H1 (cell line): ENCODE measurements at regions not wholly inside any gene's neighbourhood (a gene's known extent, or its start where the extent isn't known, plus 50 kb on each side); places are given as distances from the start of the nearest gene placed in this dataset.

Experiments used
- CBX8 ChIP-seq: fragments of 300-800, 300-1000 bp; sonication (generic); IDR thresholded peaks from 2 replicates; pipeline ENCODE4 v1.7.1; 2016; ENCODE audit warnings: low read depth, low read length, borderline replicate concordance
- CREB1 ChIP-seq: IDR thresholded peaks from 2 replicates; pipeline ENCODE4 v1.6.1; 2012; ENCODE audit warnings: inconsistent platforms
- EP300 ChIP-seq, 2 experiments: IDR thresholded peaks; 1 replicate in 1 of 2; 2 replicates in 1 of 2; pipeline ENCODE4 v1.6.1; 2011 to 2012; ENCODE audit warnings: low read depth in 2 of 2, low read length in 2 of 2, mild to moderate bottlenecking in 2 of 2, borderline replicate concordance in 1 of 2, inconsistent platforms in 1 of 2, moderate library complexity in 1 of 2
- EZH2 ChIP-seq: fragments of 200-600 bp; sonication (generic); IDR thresholded peaks from 2 replicates; pipeline ENCODE4 v1.7.1; 2012; ENCODE audit warnings: low read depth, mild to moderate bottlenecking, moderate library complexity, low read length, inconsistent platforms; ENCODE audit not compliant: severe bottlenecking
- HDAC2 ChIP-seq, 2 experiments: fragments of 300-600 bp in 1 of 2; sonication (generic) in 1 of 2; IDR thresholded peaks; 2 replicates each; pipeline ENCODE4 v1.6.1; 2011 to 2012; ENCODE audit warnings: low read depth in 2 of 2, low read length in 2 of 2, mild to moderate bottlenecking in 2 of 2, moderate library complexity in 2 of 2, borderline replicate concordance in 1 of 2, inconsistent platforms in 1 of 2
- JUN ChIP-seq: IDR thresholded peaks from 2 replicates; pipeline ENCODE4 v1.6.1; 2011; ENCODE audit warnings: low read depth, mild to moderate bottlenecking, improper control_type of control experiment, low read length
- JUND ChIP-seq: IDR thresholded peaks from 2 replicates; pipeline ENCODE4 v1.6.1; 2011; ENCODE audit warnings: mild to moderate bottlenecking, improper control_type of control experiment, low read length
- MAFK ChIP-seq: IDR thresholded peaks from 2 replicates; pipeline ENCODE4 v1.6.1; 2012; ENCODE audit warnings: low read depth, mild to moderate bottlenecking, improper control_type of control experiment, low read length
- POLR2A ChIP-seq, 2 experiments: IDR thresholded peaks; 1 replicate in 1 of 2; 2 replicates in 1 of 2; pipeline ENCODE4 v1.6.1; 2011; ENCODE audit warnings: low read depth in 2 of 2, low read length in 2 of 2, mild to moderate bottlenecking in 2 of 2; ENCODE audit errors: control extremely low read depth in 1 of 2
- SUZ12 ChIP-seq: fragments of 200-600 bp; sonication (generic); IDR thresholded peaks from 2 replicates; pipeline ENCODE4 v1.6.1; 2012; ENCODE audit warnings: mild to moderate bottlenecking, inconsistent platforms, low read length, moderate library complexity, mixed read lengths
- YY1 ChIP-seq: IDR thresholded peaks from 2 replicates; pipeline ENCODE4 v1.6.1; 2011; ENCODE audit warnings: low read depth, mild to moderate bottlenecking, low read length
- TF ChIP-seq, protein P1 (sequence below), 3 experiments: IDR thresholded peaks; 1 replicate in 2 of 3; 2 replicates in 1 of 3; pipeline versions ENCODE4 v1.5.1 to v1.6.1; 2011; ENCODE audit warnings: low read length in 3 of 3, mild to moderate bottlenecking in 3 of 3, inconsistent platforms in 2 of 3, low read depth in 1 of 3, moderate library complexity in 1 of 3; ENCODE audit not compliant: insufficient read depth in 1 of 3; ENCODE audit errors: control extremely low read depth in 1 of 3
- TF ChIP-seq, protein P2 (sequence below): IDR thresholded peaks from 2 replicates; pipeline ENCODE4 v1.6.1; 2012; ENCODE audit warnings: inconsistent platforms
- TF ChIP-seq, protein P3 (sequence below): IDR thresholded peaks from 2 replicates; pipeline ENCODE4 v1.6.1; 2012; ENCODE audit warnings: low read length, inconsistent platforms

DNA sequence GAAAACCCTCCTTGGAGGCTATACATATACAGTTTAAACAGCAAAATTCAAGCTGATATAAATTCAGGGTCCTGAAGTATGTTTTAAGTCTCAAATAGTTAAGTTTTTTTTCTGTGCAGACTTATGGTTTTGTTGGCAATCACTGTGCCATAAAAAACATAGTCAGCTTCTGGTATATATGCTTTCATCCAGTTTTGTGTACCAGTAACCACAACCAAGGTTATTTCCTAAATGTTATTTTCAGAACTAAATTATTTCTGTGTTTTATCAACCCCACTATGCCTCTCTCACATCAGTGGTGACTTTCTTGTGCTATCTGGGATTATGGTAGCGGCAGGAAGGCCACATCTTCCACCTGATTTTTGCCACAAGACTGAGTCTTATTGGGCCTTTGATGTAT, 107.7 kb upstream of the SMARCA2 start:
- TF ChIP-seq MAFK = no peak
- TF ChIP-seq JUN = no peak
- TF ChIP-seq, protein P1, sequence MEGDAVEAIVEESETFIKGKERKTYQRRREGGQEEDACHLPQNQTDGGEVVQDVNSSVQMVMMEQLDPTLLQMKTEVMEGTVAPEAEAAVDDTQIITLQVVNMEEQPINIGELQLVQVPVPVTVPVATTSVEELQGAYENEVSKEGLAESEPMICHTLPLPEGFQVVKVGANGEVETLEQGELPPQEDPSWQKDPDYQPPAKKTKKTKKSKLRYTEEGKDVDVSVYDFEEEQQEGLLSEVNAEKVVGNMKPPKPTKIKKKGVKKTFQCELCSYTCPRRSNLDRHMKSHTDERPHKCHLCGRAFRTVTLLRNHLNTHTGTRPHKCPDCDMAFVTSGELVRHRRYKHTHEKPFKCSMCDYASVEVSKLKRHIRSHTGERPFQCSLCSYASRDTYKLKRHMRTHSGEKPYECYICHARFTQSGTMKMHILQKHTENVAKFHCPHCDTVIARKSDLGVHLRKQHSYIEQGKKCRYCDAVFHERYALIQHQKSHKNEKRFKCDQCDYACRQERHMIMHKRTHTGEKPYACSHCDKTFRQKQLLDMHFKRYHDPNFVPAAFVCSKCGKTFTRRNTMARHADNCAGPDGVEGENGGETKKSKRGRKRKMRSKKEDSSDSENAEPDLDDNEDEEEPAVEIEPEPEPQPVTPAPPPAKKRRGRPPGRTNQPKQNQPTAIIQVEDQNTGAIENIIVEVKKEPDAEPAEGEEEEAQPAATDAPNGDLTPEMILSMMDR (IDR thresholded peaks at IDR 0.05; ENCODE audit: control extremely low read depth in 1 of 3, insufficient read depth in 1 of 3, low read depth in 1 of 3, low read length in 3 of 3) = no peak
- no peak for TF ChIP-seq YY1
- TF ChIP-seq CBX8 = no peak
- TF ChIP-seq POLR2A (IDR thresholded peaks at IDR 0.05; ENCODE audit: control extremely low read depth in 1 of 2, low read depth in 2 of 2, low read length in 2 of 2) = no peak
- TF ChIP-seq SUZ12 = no peak
- no peak for TF ChIP-seq EZH2
- TF ChIP-seq HDAC2 (IDR thresholded peaks at IDR 0.05; ENCODE audit: borderline replicate concordance in 1 of 2, low read depth in 2 of 2, low read length in 2 of 2) = no peak
- TF ChIP-seq, protein P2, sequence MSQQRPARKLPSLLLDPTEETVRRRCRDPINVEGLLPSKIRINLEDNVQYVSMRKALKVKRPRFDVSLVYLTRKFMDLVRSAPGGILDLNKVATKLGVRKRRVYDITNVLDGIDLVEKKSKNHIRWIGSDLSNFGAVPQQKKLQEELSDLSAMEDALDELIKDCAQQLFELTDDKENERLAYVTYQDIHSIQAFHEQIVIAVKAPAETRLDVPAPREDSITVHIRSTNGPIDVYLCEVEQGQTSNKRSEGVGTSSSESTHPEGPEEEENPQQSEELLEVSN = no peak
- TF ChIP-seq JUND = no peak
- TF ChIP-seq, protein P3, sequence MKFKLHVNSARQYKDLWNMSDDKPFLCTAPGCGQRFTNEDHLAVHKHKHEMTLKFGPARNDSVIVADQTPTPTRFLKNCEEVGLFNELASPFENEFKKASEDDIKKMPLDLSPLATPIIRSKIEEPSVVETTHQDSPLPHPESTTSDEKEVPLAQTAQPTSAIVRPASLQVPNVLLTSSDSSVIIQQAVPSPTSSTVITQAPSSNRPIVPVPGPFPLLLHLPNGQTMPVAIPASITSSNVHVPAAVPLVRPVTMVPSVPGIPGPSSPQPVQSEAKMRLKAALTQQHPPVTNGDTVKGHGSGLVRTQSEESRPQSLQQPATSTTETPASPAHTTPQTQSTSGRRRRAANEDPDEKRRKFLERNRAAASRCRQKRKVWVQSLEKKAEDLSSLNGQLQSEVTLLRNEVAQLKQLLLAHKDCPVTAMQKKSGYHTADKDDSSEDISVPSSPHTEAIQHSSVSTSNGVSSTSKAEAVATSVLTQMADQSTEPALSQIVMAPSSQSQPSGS = no peak
- TF ChIP-seq EP300 (IDR thresholded peaks at IDR 0.05; ENCODE audit: borderline replicate concordance in 1 of 2, low read depth in 2 of 2, low read length in 2 of 2) = no peak
- no peak for TF ChIP-seq CREB1
